Transverse colon (tissue), 4 donors: ENCODE measurements at regions not wholly inside any gene's neighbourhood (a gene's known extent, or its start where the extent isn't known, plus 50 kb on each side); places are given as distances from the start of the nearest gene placed in this dataset.

Source experiments
- DNase-seq: peaks from one replicate; pipeline ENCODE4 v3.0.0-alpha.2; 2019
- H3K27ac ChIP-seq, 4 donors: fragments of 200-600 bp; sonication (generic); 2 replicates each; pipeline ENCODE4 v1.5.1; 2016 to 2018; ENCODE audit warnings: inconsistent platforms in 4 of 4
- H3K27me3 ChIP-seq: fragments of 200-600 bp; sonication (generic); 2 replicates; pipeline ENCODE4 v1.5.1; 2017; ENCODE audit warnings: inconsistent platforms
- H3K36me3 ChIP-seq, 4 donors: fragments of 200-600 bp; sonication (generic); 2 replicates each; pipeline ENCODE4 v1.5.1; 2017 to 2019; ENCODE audit warnings: inconsistent platforms in 4 of 4
- H3K4me1 ChIP-seq, 4 donors: fragments of 200-600 bp; sonication (generic); 2 replicates each; pipeline ENCODE4 v1.5.1; 2017 to 2020; ENCODE audit warnings: inconsistent platforms in 4 of 4
- H3K4me3 ChIP-seq, 4 donors: fragments of 200-600 bp; sonication (generic); 1 replicate in 1 of 4; 2 replicates in 3 of 4; pipeline versions ENCODE4 v1.5.1 to v1.6.1; 2017 to 2019; ENCODE audit warnings: inconsistent platforms in 4 of 4
- H3K9me3 ChIP-seq, 2 donors: fragments of 200-600 bp; sonication (generic); 2 replicates each; pipeline ENCODE4 v1.5.1; 2017 to 2019; ENCODE audit warnings: inconsistent platforms in 2 of 2
- CTCF ChIP-seq, 5 experiments: fragments of 200-600 bp in 3 of 5; fragments of 450-650 bp in 2 of 5; sonication (generic) in 3 of 5; IDR thresholded peaks; 1 replicate in 2 of 5; 2 replicates in 3 of 5; pipeline ENCODE4 v1.5.1; 2016 to 2017; ENCODE audit warnings: antibody characterized with exemption in 5 of 5, inconsistent platforms in 3 of 5, mild to moderate bottlenecking in 2 of 5, moderate library complexity in 1 of 5
- EP300 ChIP-seq: sonication (generic); formaldehyde crosslinking; IDR thresholded peaks from one replicate; pipeline ENCODE4 v1.6.1; 2017; ENCODE audit warnings: antibody characterized with exemption, low read depth
- POLR2A ChIP-seq: fragments of 450-650 bp; IDR thresholded peaks from one replicate; pipeline ENCODE4 v1.6.1; 2016; ENCODE audit warnings: antibody characterized with exemption, mild to moderate bottlenecking, moderate library complexity
- POLR2AphosphoS5 ChIP-seq, 3 donors: sonication (generic); formaldehyde crosslinking; IDR thresholded peaks; one replicate each; pipeline ENCODE4 v1.6.1; 2016; ENCODE audit warnings: antibody characterized with exemption in 3 of 3
- WGBS, 2 donors: methylation state at CpG; one replicate each; pipeline ENCODE4 v1.1.5; 2018; ENCODE audit warnings: low coverage in 1 of 2; 5-methylcytosine and 5-hydroxymethylcytosine counted together
- in situ Hi-C, 4 donors: fragments of 200-750 bp; cut with MboI; loops; one replicate each; pipeline versions ENCODE4 v1.15.0 to v1.15.1; 2017; ENCODE audit warnings: low sequenced_read_pairs in 3 of 4, low pct_ligation_motif_present in 1 of 4, low pct_unique_long_range_greater_than_20kb in 1 of 4
- intact Hi-C: fragments of 100-400 bp; cut with DNase I; formaldehyde crosslinking; loops from one replicate; pipeline ENCODE4 v1.15.1; 2023; ENCODE audit warnings: low total_unique reads

GRCh38 chr3:153426803-153427202 lies 264.8 kb downstream of the RAP2B start:
- H3K36me3 ChIP-seq = no peaks in the 10 kb centered on the region
- H3K27ac ChIP-seq = no peak overlapping the region
- intact Hi-C loops = no loop called here
- 60 to 82% methylated on average over 1 of the region's 1 CpG for WGBS, 2 donors
- DNase-seq = no peak
- no peaks in the 10 kb centered on the region for H3K4me1 ChIP-seq
- no peak overlapping the region for H3K4me3 ChIP-seq
- in situ Hi-C loops = no loop called here
- no peaks in the 10 kb centered on the region for H3K9me3 ChIP-seq
- TF ChIP-seq POLR2A (no peak), EP300 (no peak), POLR2AphosphoS5 (IDR thresholded peaks at IDR 0.05) (no peak), CTCF (IDR thresholded peaks at IDR 0.05) (no peak)
- no peaks in the 10 kb centered on the region for H3K27me3 ChIP-seq

GRCh38 chr3:153429821-153430220 lies 267.8 kb downstream of the RAP2B start:
- Histone ChIP-seq H3K36me3 (no peaks in the 10 kb centered on the region), H3K4me3 (no peak overlapping the region), H3K9me3 (no peaks in the 10 kb centered on the region), H3K27me3 (no peaks in the 10 kb centered on the region), H3K27ac (no peak overlapping the region), H3K4me1 (no peaks in the 10 kb centered on the region)
- no peak for DNase-seq
- intact Hi-C loops = no loop called here
- TF ChIP-seq POLR2AphosphoS5 (IDR thresholded peaks at IDR 0.05) (no peak), CTCF (IDR thresholded peaks at IDR 0.05) (no peak), POLR2A (no peak), EP300 (no peak)
- in situ Hi-C loops = no loop called here
- 69 to 73% methylated on average over 1 to 4 of the region's 4 CpGs for WGBS, 2 donors

- TF ChIP-seq EP300 (no peak), POLR2A (no peak), POLR2AphosphoS5 (IDR thresholded peaks at IDR 0.05) (no peak), CTCF (IDR thresholded peaks at IDR 0.05) (no peak)
- H3K27ac ChIP-seq = no peak overlapping the region
- in situ Hi-C loops = no loop called here
- no peaks in the 10 kb centered on the region for H3K4me1 ChIP-seq
- no peaks in the 10 kb centered on the region for H3K27me3 ChIP-seq
- 69 to 73% methylated on average over 1 of the region's 1 CpG for WGBS, 2 donors
- no peaks in the 10 kb centered on the region for H3K9me3 ChIP-seq
- intact Hi-C loops = no loop called here
- no peak for DNase-seq
- no peak overlapping the region for H3K4me3 ChIP-seq
- H3K36me3 ChIP-seq = no peaks in the 10 kb centered on the region
Observed at GRCh38 chr3:153431076-153431475, 269.1 kb downstream of the RAP2B start.

GRCh38 chr3:153437666-153438065 lies 275.6 kb downstream of the RAP2B start:
- Histone ChIP-seq H3K9me3 (no peaks in the 10 kb centered on the region), H3K36me3 (no peaks in the 10 kb centered on the region), H3K4me1 (no peaks in the 10 kb centered on the region), H3K4me3 (no peak overlapping the region), H3K27me3 (no peaks in the 10 kb centered on the region), H3K27ac (no peak overlapping the region)
- intact Hi-C loops = no loop called here
- WGBS, 2 donors = 28 to 43% methylated on average over 2 of the region's 2 CpGs
- TF ChIP-seq POLR2A = no peak
- no peak for TF ChIP-seq CTCF (IDR thresholded peaks at IDR 0.05)
- TF ChIP-seq EP300 = no peak
- no peak for TF ChIP-seq POLR2AphosphoS5 (IDR thresholded peaks at IDR 0.05)
- DNase-seq = no peak
- in situ Hi-C loops = no loop called here
